Heart right ventricle (tissue), 16 donors: ENCODE measurements at regions not wholly inside any gene's neighbourhood (a gene's known extent, or its start where the extent isn't known, plus 50 kb on each side); places are given as distances from the start of the nearest gene placed in this dataset.
"Not testable (repeated sequence)": the region's sequence is repeated elsewhere in the genome, so short reads cannot be mapped to it uniquely, and the experiment has no call there.

Experiments used
- ATAC-seq, 8 donors: fragments of 200-7000 bp; cut with Tn5 transposase; one replicate each; pipeline ENCODE4 v1.9.1; 2020; ENCODE audit warnings: mild to moderate bottlenecking in 8 of 8, moderate library complexity in 8 of 8, moderate number of reproducible peaks in 1 of 8
- DNase-seq, 2 donors: peaks; one replicate each; pipeline ENCODE4 v3.0.0-alpha.2; 2020
- H3K27ac ChIP-seq, 10 donors: fragments of 200-600 bp; sonication (generic) in 2 of 10; one replicate each; pipeline versions ENCODE4 v1.5.0 to v1.8.0; 2020 to 2022; ENCODE audit warnings: mild to moderate bottlenecking in 3 of 10
- H3K27me3 ChIP-seq, 7 donors: fragments of 200-600 bp; one replicate each; pipeline ENCODE4 v1.8.0; 2021 to 2022; ENCODE audit warnings: mild to moderate bottlenecking in 2 of 7
- H3K36me3 ChIP-seq, 9 donors: fragments of 200-600 bp; sonication (generic) in 1 of 9; one replicate each; pipeline versions ENCODE4 v1.5.0 to v1.8.0; 2020 to 2022; ENCODE audit warnings: mild to moderate bottlenecking in 2 of 9
- H3K4me1 ChIP-seq, 9 donors: fragments of 200-600 bp; sonication (generic) in 1 of 9; one replicate each; pipeline versions ENCODE4 v1.5.0 to v1.8.0; 2020 to 2022; ENCODE audit warnings: mild to moderate bottlenecking in 4 of 9
- H3K4me3 ChIP-seq, 10 donors: fragments of 200-600 bp; sonication (generic) in 2 of 10; one replicate each; pipeline versions ENCODE4 v1.5.0 to v1.8.0; 2020 to 2022; ENCODE audit warnings: mild to moderate bottlenecking in 7 of 10, moderate library complexity in 2 of 10
- H3K9me3 ChIP-seq, 11 donors: fragments of 200-600 bp in 10 of 11; sonication (generic) in 2 of 11; one replicate each; pipeline versions ENCODE4 v1.5.0 to v1.8.0; 2013 to 2022; ENCODE audit warnings: mild to moderate bottlenecking in 2 of 11, control low read depth in 1 of 11, moderate library complexity in 1 of 11
- WGBS, 2 donors: extraction: QIAGEN DNeasy Blood & Tissue Kit; methylation state at CpG; one replicate each; pipeline ENCODE4 v1.1.7; 2013; ENCODE audit warnings: inconsistent platforms in 1 of 2; 5-methylcytosine and 5-hydroxymethylcytosine counted together
- intact Hi-C, 10 donors: fragments of 100-400 bp; cut with DNase I; formaldehyde crosslinking; loops; one replicate each; pipeline versions ENCODE4 v1.11.1 to v1.14.2; 2022
- TF ChIP-seq, protein P1 (sequence below), 9 donors: fragments of 200-600 bp; sonication (generic) in 2 of 9; IDR thresholded peaks; one replicate each; pipeline versions ENCODE4 v1.5.0 to v1.8.0; 2021 to 2022; ENCODE audit warnings: antibody characterized with exemption in 9 of 9, mild to moderate bottlenecking in 5 of 9, moderate library complexity in 1 of 9
- donor health status: Arrhythmogenic right ventricular cardiomyopathy.
- donor health status: ischemic (EF 13 %, LVEDD 7.1; RV severe dilation, severe dysfunction).
- donor health status: healthy with polysubstance abuse.
- donor health status: DM: no; HTN: yes; CAD: no.
- donor health status: DM: no; HTN: no; CAD: no.
- donor health status: ischemic (EF 25% LVEDD 6.9; RV normal size, moderate dysfunction).
- donor health status: ischemic (EF 25% LVEDD 5.7; RV mildly dilated, moderate dysfunction).
- donor health status: healthy.
- donor health status: DM: yes; HTN: yes; CAD: no.
- donor health status: Ischemic cardiomyopathy.
- donor health status: ischemic (EF 35%, LVEDD 5.7; RV mildly dilated, moderate dysfunction).
- donor health status: nonischemic (EF 11% LVEDD 7.7; RV severe dilation, severe dysfunction).
- donor health status: DM: yes; HTN: yes; CAD: no.
- donor health status: PGD.
- donor health status: ischemic (EF 29% LVEDD 5.4; RV normal size, mild dysfunction).
- donor health status: nonischemic (EF 23%, LVEDD 6.1; RV moderate dilation, normal function).

DNA sequence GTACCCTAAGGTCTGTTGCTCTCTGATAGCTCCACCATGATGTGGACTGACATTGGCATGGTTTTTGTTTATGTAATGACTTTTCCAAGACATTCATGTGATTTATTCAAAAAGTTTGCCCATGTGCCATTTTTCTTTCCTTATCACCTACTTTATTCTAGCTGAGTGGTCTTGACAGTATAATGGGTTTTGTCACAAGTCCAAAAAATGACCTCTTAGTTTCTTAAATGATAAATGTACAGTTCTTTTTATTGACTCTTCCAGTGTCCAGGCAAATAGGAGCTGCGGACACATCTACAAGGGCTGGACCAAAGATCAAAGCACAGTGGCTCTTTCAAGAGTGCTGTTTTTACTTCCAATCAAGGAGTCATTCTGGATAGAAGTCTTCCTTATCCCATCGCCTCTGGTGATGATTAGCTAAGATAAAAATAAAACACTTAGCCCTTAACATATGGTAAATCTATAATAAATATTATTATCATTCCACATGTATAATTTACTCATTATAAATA, 141.4 kb downstream of the MMUT start:
- H3K4me3 ChIP-seq: no peak overlapping the region
- WGBS, 2 donors: 49 to 62% methylated on average over 2 of the region's 2 CpGs
- H3K27me3 ChIP-seq: no peaks in the 10 kb centered on the region
- TF ChIP-seq, protein P1, sequence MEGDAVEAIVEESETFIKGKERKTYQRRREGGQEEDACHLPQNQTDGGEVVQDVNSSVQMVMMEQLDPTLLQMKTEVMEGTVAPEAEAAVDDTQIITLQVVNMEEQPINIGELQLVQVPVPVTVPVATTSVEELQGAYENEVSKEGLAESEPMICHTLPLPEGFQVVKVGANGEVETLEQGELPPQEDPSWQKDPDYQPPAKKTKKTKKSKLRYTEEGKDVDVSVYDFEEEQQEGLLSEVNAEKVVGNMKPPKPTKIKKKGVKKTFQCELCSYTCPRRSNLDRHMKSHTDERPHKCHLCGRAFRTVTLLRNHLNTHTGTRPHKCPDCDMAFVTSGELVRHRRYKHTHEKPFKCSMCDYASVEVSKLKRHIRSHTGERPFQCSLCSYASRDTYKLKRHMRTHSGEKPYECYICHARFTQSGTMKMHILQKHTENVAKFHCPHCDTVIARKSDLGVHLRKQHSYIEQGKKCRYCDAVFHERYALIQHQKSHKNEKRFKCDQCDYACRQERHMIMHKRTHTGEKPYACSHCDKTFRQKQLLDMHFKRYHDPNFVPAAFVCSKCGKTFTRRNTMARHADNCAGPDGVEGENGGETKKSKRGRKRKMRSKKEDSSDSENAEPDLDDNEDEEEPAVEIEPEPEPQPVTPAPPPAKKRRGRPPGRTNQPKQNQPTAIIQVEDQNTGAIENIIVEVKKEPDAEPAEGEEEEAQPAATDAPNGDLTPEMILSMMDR (IDR thresholded peaks at IDR 0.05): no peak
- ATAC-seq (no peak), DNase-seq (no peak)
- intact Hi-C loops: no loop called here
- no peak overlapping the region for H3K27ac ChIP-seq
- peaks cover 0 to 9% (median 0%) of the 10 kb centered on the region in 9 donors for H3K4me1 ChIP-seq
- H3K9me3 ChIP-seq: peaks cover 0 to 11% (median 3%) of the 10 kb centered on the region in 11 donors
- no peaks in the 10 kb centered on the region for H3K36me3 ChIP-seq

- Histone ChIP-seq H3K27ac (no peak overlapping the region), H3K4me3 (no peak overlapping the region), H3K27me3 (no peaks in the 10 kb centered on the region), H3K36me3 (no peaks in the 10 kb centered on the region), H3K4me1 (no peaks in the 10 kb centered on the region), H3K9me3 (no peaks in the 10 kb centered on the region)
- intact Hi-C loops: no loop called here
- TF ChIP-seq, protein P1 (IDR thresholded peaks at IDR 0.05): no peak
- ATAC-seq (no peak), DNase-seq (no peak)
- WGBS, 2 donors: 67 to 79% methylated on average over 1 of the region's 1 CpG
These were observed 158.0 kb downstream of the MMUT start for GRCh38 chr6:49305010-49305409.

GRCh38 chr6:49304393-49304792, 158.7 kb downstream of the MMUT start:
- DNase-seq, intact Hi-C loops, H3K4me3 ChIP-seq, H3K4me1 ChIP-seq, H3K9me3 ChIP-seq, H3K27me3 ChIP-seq, H3K36me3 ChIP-seq, ATAC-seq, H3K27ac ChIP-seq: not testable (repeated sequence)
- 62 to 68% methylated on average over 1 of the region's 1 CpG for WGBS, 2 donors

DNA sequence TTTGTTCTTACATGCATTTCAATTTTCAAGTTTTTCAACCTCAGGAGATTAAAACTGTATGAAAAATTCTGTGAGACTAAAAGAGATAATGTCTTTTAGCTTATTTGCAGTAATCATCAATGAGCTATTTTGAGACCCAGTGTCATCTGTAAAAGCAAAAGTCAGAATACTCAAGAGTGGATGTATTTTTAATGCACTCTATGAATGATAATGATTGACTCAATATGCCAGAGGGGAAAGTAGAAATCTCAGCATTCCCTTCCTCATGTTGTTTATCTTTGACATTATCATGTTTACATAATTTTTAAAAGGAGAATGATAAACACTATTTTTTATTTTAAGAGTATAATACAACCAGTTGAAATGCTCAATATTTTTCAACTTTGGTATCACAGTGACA, 162.1 kb downstream of the MMUT start:
- Histone ChIP-seq H3K9me3 (no peaks in the 10 kb centered on the region), H3K36me3 (no peaks in the 10 kb centered on the region), H3K27me3 (no peaks in the 10 kb centered on the region), H3K4me1 (no peaks in the 10 kb centered on the region), H3K4me3 (no peak overlapping the region), H3K27ac (no peak overlapping the region)
- intact Hi-C loops: no loop called here
- ATAC-seq: no peak
- TF ChIP-seq, protein P1 (IDR thresholded peaks at IDR 0.05): no peak
- no peak for DNase-seq

- 74 to 83% methylated on average over 1 of the region's 1 CpG for WGBS, 2 donors
- no peak overlapping the region for H3K27ac ChIP-seq
- no peaks in the 10 kb centered on the region for H3K9me3 ChIP-seq
- DNase-seq (no peak), ATAC-seq (no peak)
- H3K27me3 ChIP-seq: no peaks in the 10 kb centered on the region
- no peaks in the 10 kb centered on the region for H3K36me3 ChIP-seq
- TF ChIP-seq, protein P1 (IDR thresholded peaks at IDR 0.05): no peak
- no peak overlapping the region for H3K4me3 ChIP-seq
- no peaks in the 10 kb centered on the region for H3K4me1 ChIP-seq
- intact Hi-C loops: no loop called here
These were observed 162.6 kb downstream of the MMUT start for GRCh38 chr6:49300443-49300842.
